HEK293T (cell line): ENCODE measurements at regions not wholly inside any gene's neighbourhood (a gene's known extent, or its start where the extent isn't known, plus 50 kb on each side); places are given as distances from the start of the nearest gene placed in this dataset.

Experiments
- ARNT ChIP-seq: fragments of 450-650 bp; IDR thresholded peaks from 2 replicates; pipeline ENCODE4 v1.6.1; 2017; ENCODE audit warnings: mild to moderate bottlenecking
- BHLHE40 ChIP-seq: fragments of 450-650 bp; IDR thresholded peaks from 2 replicates; pipeline ENCODE4 v1.6.1; 2016; ENCODE audit warnings: mild to moderate bottlenecking, moderate library complexity, borderline replicate concordance
- HDGF ChIP-seq: fragments of 450-650 bp; IDR thresholded peaks from 2 replicates; pipeline ENCODE4 v1.6.1; 2017; ENCODE audit warnings: antibody characterized with exemption, borderline replicate concordance
- NFRKB ChIP-seq: fragments of 450-650 bp; IDR thresholded peaks from 2 replicates; pipeline ENCODE4 v1.6.1; 2016; ENCODE audit warnings: mild to moderate bottlenecking, moderate library complexity
- SP1 ChIP-seq: fragments of 450-650 bp; IDR thresholded peaks from 2 replicates; pipeline ENCODE4 v1.6.1; 2017
- TARDBP ChIP-seq: fragments of 450-650 bp; IDR thresholded peaks from 2 replicates; pipeline ENCODE4 v1.6.1; 2016
- ZNF384 ChIP-seq: fragments of 450-650 bp; IDR thresholded peaks from 2 replicates; pipeline ENCODE4 v1.6.1; 2016
- TF ChIP-seq, protein P1 (sequence below): fragments of 450-650 bp; IDR thresholded peaks from 2 replicates; pipeline ENCODE4 v1.6.1; 2016

DNA sequence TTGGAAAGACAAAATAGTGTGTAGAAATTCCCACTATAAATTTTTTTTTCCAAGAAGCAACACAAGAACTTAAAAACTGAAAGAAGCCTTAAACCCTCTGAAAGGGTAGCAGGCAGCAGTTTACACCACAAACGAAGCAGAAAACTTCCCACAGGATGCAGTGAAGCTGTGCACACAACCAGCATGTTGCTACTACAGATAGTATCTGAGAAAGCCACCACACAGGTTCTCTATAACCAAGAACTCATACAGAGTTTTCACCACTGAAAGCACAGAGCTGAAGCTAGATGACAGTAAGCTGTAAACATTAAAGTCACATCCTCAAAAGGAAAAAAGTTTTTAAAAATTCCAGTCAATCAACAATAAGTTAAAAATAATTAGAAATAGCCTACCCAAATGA lies 333.6 kb upstream of the MON1B start:
- TF ChIP-seq HDGF (no peak), BHLHE40 (no peak), NFRKB (no peak), ZNF384 (no peak), TARDBP (no peak), ARNT (no peak), SP1 (no peak)
- TF ChIP-seq, protein P1, sequence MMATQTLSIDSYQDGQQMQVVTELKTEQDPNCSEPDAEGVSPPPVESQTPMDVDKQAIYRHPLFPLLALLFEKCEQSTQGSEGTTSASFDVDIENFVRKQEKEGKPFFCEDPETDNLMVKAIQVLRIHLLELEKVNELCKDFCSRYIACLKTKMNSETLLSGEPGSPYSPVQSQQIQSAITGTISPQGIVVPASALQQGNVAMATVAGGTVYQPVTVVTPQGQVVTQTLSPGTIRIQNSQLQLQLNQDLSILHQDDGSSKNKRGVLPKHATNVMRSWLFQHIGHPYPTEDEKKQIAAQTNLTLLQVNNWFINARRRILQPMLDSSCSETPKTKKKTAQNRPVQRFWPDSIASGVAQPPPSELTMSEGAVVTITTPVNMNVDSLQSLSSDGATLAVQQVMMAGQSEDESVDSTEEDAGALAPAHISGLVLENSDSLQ, result no peak
